ENCODE measurements at regions not wholly inside any gene's neighbourhood (a gene's known extent, or its start where the extent isn't known, plus 50 kb on each side); places are given as distances from the start of the nearest gene placed in this dataset.

DNA sequence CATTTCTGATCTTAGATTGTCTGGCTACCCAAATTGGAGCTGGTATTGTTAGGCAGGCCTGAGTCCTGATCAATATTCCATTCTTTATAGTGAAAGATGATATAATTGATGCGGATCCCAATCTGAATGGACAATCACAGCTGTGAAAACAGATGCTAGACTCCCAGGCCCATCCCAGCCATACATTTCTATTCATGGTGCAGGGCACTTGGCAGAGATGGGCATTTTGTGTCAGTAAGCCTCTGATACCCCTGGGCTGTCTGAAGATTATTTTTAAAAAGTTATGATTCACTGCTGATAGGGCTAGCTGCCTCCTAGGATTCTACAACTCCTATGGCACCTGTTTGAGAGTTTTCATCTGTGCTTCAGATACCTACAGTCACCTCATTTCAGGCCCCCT lies 61.2 kb upstream of the TSPAN7 start:
- dilution Hi-C loops (cut with HindIII; ENCODE audit: low sequenced_read_pairs, unreplicated experiment) = no loop called here
- intact Hi-C loops (cut with micrococcal nuclease) = no loop called here

More for the DNA sequence above, 61.2 kb upstream of the TSPAN7 start:
- Histone ChIP-seq H3K36me3 (ENCODE audit: control insufficient read depth, insufficient read depth, low read length) (no peaks in the 10 kb centered on the region), H2BK5ac (ENCODE audit: low read depth, low read length, poor library complexity, severe bottlenecking) (no peak overlapping the region), H2AFZ (replicated peaks; ENCODE audit: low read length, poor library complexity) (no peak overlapping the region), H3K27ac (ENCODE audit: insufficient read depth, low read length) (no peak overlapping the region), H3K18ac (ENCODE audit: low read depth, low read length) (no peak overlapping the region), H3K14ac (replicated peaks; ENCODE audit: low read depth, low read length) (no peak overlapping the region), H2AK9ac (replicated peaks; ENCODE audit: low read depth, low read length, poor library complexity) (no peak overlapping the region), H2BK20ac (ENCODE audit: low read depth, low read length) (no peak overlapping the region), H2AK5ac (ENCODE audit: low read depth, low read length) (no peak overlapping the region), H4K91ac (ENCODE audit: insufficient read depth, low read depth, low read length) (no peak overlapping the region), H3K4me3 (ENCODE audit: insufficient read depth, low read depth, low read length) (no peak overlapping the region), H2BK15ac (ENCODE audit: low read depth, low read length) (no peak overlapping the region), H3K4ac (ENCODE audit: low read depth, low read length) (no peak overlapping the region), H3K9me1 (ENCODE audit: insufficient read depth, low read length) (no peaks in the 10 kb centered on the region), H3K79me1 (ENCODE audit: low read depth in 1 of 2, low read length in 2 of 2) (no peaks in the 10 kb centered on the region), H3K4me2 (ENCODE audit: low read depth, low read length) (no peak overlapping the region), H3K9ac (ENCODE audit: low read depth, low read length) (no peak overlapping the region), H4K20me1 (ENCODE audit: insufficient read depth, low read length) (no peaks in the 10 kb centered on the region), H4K8ac (ENCODE audit: low read depth in 2 of 2, low read length in 2 of 2) (no peak overlapping the region), H2BK120ac (ENCODE audit: low read depth, low read length) (no peak overlapping the region), H3K56ac (ENCODE audit: extremely low read depth, insufficient read depth, low read length) (no peak overlapping the region), H3K23ac (ENCODE audit: low read depth, low read length) (no peak overlapping the region), H4K5ac (ENCODE audit: low read depth, low read length) (no peak overlapping the region), H3K9me3 (ENCODE audit: control insufficient read depth, insufficient read depth, low read length) (no peaks in the 10 kb centered on the region), H3K27me3 (ENCODE audit: control insufficient read depth, insufficient read depth, low read length) (no peaks in the 10 kb centered on the region; the same call in 1 of the 2 replicates), H3K4me1 (ENCODE audit: control insufficient read depth, insufficient read depth, low read length) (no peaks in the 10 kb centered on the region)
- TF ChIP-seq MAFK (IDR thresholded peaks at IDR 0.05; ENCODE audit: low read depth, low read length) (no peak), MAZ (IDR thresholded peaks at IDR 0.05; ENCODE audit: borderline replicate concordance, low read depth, low read length) (no peak), SMC3 (IDR thresholded peaks at IDR 0.05; ENCODE audit: low read depth, low read length) (no peak)
- TF ChIP-seq, protein P1, sequence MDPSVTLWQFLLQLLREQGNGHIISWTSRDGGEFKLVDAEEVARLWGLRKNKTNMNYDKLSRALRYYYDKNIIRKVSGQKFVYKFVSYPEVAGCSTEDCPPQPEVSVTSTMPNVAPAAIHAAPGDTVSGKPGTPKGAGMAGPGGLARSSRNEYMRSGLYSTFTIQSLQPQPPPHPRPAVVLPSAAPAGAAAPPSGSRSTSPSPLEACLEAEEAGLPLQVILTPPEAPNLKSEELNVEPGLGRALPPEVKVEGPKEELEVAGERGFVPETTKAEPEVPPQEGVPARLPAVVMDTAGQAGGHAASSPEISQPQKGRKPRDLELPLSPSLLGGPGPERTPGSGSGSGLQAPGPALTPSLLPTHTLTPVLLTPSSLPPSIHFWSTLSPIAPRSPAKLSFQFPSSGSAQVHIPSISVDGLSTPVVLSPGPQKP (IDR thresholded peaks at IDR 0.05; ENCODE audit: borderline replicate concordance, low read depth, low read length) = no peak
- POLR2A ChIA-PET (ENCODE audit: unreplicated experiment) = no interaction called here
- WGBS, 2 experiments (ENCODE audit: extremely low coverage in 2 of 2, insufficient read length in 1 of 2) = no CpG with 5 or more reads among the region's 1 CpG
- in situ Hi-C loops (cut with MboI; ENCODE audit: low sequenced_read_pairs) = no loop called here
- CTCF ChIA-PET = no interaction called here
- no peak for DNase-seq
- no TSS peak for BruUV-seq (replicated peaks)
- ATAC-seq (ENCODE audit: low read depth) = no peak
